Activated T-cell treated with anti-CD3 and anti-CD28 coated beads, Interleukin-2, amount 50 U/mL, for 48 hours (primary cell): ENCODE measurements at regions not wholly inside any gene's neighbourhood (a gene's known extent, or its start where the extent isn't known, plus 50 kb on each side); places are given as distances from the start of the nearest gene placed in this dataset.

Experiments
- DNase-seq, 2 experiments: peaks; one replicate each; pipeline ENCODE4 v3.0.0-alpha.2; 2020

DNA sequence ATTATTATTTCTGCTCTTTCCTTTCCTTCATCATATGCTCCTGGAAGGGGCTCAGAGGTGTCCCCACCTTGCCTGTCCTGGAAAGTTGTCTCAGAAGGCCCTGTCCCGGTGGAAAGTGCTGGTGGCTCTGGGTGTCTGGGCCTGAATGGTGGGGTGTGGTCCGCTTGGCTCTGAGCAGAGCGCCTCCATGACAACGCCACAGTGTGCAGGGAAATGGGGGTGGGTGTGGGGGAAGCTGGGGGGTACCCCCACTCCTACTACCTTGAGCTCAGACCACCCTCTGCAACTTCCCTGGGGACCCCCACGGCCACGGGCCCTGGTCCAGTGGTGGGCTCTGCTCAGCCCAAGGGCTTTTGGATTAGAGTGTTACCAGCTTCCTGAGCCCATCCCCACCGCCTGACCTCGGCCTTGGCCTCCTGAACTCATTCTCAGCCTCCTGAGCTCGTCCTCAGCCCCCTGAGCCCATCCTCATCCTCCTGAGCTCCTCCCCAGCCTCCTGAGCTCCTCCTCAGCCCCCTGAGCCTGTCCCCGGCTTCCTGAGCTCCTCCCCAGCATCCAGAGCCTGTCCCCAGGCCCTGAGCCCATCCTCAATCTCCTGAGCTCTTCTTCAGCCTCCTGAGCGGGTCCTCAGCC, 106.4 kb upstream of the FAM20C start:
- DNase-seq, result no peak

DNA sequence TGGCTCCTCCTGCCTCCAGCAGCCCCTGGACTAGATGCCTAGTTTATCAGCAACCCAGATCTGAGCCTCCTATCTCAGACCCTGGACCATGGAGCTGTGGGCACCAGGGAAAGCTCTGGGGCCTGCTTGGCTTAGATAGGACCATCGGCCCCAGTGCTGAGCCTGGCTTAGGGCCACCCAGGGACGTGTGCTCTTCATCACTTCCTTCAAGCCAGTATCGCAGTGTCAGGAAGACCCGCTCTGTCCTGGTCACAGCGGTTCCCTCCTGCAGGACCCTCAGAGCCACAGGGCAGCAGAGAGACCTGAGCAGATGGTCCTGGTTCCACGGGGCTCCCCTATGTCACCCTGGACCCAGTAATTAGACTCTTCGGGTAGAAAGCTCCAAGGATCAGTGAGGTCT, 105.7 kb upstream of the FAM20C start:
- DNase-seq, result no peak

DNA sequence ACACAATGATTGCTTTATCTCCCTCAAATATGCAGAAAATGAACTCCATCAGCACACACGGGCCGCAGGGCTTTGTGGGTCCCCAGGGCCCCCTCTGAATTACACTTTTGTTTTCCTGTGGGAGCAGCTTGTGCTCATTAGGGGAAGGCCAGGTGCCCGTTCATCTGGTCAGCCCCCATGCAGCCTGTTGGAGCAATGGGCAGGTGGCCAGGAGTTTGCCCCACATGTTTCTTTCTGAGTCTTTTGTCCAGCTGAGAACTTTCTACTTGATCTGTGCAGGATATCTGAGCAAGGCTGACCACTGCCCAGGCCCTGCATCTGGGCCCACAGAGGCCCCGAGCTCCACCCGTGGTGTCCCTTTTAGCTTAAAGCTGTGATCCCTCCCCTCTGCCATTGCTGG, 105.3 kb upstream of the FAM20C start:
- no peak for DNase-seq

DNA sequence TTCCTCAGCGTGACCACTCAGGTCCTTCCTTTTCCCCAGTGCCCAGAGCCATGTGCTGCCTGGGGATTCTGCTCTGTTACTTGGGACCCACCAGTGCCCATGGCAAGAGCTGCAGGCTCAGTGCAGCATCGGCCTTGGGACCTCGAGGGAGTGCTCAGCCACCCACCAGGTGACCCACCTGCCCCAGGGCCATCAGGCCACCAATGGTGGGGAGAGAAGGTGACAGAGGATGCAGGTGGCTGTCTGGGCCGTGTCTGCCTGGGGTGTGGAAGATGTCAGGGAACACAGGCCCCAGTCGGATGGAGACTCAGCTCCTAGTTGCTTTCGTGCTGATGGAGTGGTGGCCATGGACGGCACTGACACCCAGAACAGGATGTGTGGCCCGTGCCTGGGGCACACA, 104.7 kb upstream of the FAM20C start:
- DNase-seq, result no peak

DNA sequence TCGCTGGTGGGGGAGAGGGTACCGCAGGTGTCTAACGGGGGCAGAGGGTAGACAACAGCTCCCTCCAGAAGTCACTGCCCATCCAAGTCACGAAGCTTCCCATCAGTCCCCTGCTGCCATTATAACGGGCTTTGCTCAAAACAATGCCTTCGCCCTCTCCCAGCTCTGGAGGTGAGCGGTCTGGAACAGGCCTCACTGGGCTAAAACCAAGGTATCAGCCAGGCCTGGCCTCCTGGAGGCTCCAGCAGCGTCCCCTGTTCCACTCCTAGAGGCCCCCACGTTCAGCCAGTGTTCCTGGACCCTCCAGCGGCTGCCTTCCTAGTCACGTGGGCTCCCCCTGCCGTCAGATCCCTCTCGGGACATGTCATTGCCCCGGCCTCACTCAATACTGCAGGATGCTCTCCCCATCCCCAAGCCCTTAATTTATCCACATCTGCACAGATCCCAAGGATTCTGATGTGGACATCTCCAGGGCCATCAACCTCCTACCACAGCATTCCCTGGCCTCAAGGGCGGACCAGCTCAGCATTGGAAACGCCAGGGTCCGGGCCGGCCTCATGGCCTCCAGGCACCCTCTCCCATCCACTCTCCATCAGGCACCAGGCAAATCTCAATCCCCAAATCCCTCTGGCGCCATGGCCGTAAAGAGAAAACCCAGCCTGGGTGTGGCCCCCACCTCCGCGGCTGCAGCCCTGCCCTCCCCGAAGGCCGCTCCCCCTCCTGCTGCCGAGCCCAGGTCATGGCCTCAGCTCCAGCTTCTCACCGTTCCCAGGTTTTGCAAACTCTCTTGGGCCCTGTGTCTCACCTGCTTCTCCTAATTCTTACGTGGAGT, 104.1 kb upstream of the FAM20C start:
- DNase-seq, result no peak

DNA sequence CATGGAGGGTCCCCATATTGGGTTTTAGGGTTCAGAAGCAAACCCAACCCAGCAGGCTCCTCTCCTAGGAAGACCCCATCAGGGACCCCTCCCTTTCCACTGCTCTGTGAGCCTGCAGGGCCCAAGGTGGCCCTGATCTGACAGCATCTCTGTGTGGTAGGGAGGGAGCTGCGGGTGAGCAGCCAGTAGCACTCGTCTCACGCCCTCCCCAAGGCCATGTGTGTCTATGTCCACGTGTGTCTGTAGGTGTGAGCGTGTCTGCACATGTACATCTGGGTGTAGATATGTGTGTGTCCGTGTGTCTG, 103.5 kb upstream of the FAM20C start:
- no peak for DNase-seq

DNA sequence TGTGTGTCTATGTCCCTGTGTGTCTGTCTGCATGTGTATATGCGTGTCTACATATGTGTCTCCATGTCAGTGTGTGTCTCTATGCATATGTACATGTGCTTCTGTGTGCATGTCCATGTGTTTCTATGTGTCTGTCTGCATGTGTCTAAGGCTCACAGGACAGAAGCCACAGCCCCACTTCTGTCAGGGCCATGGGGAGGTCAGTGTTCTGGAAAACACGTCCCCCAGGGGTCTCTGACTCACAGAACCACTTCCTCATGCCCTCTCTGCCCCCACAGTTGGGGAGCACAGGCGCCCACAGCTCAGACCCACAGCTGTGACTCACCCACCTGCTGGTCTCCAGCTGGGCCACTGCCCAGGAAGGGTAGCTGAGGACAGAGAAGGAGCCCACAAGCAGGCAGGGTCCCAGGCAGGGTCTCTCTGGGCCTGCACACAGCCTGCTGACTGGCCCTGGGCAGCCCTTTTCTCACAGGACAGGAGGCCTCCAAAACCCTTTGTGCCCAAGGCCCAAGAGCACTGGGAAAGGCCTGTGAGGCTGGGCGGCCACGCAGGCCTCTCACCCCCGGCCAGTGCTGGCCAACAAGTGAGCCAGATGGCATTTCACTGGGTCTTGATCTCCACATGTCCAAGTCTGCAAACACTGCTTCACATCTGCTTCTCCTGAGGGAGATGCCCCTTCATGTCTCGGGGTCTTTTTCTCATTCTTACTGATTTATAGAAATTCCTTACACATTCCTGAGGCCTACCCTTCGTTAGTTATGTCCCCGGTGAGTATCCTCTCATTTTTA, 102.9 kb upstream of the FAM20C start:
- no peak for DNase-seq

DNA sequence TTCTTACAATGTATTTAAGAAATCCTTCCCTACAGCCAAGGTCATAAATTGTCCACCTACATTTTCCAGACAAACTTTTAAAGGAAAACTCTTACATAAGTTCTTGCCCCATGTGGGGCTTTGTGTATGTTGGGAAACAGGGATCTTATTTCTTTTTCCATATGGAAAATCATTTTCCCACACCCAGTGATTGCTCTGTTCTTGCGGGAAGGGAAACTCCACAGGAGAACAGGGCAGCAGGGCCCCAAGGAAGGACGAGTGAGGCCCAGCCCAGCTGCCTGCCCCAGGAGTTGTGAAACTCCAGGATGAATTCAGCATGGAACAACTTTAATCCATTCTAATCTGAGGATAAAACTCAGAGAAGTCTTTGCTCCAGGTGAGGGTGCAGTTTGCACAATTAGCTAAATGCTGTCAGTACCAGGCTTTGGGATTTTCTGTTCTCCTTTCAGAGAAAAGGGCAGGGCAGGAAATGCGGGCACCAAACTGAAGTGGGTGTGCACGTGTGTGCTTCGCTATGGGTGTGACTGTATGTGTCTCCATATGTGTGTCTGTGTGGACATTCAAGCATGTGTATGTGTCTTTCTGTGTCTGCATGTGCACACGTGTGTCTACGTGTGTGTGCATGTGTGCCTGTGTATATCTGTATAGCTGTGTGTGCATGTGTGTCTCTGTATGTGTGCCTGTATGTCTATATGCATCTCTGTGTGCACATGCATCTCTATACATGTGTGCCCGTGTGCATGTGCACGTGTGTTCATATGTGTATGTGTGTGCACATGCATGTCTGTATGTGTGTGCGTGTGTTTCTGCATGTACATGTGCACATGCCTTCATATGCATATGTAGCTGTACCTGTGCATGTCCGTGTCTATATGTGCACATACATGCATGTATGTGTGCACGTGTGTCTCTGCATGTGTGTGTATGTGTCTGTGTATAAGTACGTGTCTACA, 102.0 kb upstream of the FAM20C start:
- DNase-seq, result no peak

DNA sequence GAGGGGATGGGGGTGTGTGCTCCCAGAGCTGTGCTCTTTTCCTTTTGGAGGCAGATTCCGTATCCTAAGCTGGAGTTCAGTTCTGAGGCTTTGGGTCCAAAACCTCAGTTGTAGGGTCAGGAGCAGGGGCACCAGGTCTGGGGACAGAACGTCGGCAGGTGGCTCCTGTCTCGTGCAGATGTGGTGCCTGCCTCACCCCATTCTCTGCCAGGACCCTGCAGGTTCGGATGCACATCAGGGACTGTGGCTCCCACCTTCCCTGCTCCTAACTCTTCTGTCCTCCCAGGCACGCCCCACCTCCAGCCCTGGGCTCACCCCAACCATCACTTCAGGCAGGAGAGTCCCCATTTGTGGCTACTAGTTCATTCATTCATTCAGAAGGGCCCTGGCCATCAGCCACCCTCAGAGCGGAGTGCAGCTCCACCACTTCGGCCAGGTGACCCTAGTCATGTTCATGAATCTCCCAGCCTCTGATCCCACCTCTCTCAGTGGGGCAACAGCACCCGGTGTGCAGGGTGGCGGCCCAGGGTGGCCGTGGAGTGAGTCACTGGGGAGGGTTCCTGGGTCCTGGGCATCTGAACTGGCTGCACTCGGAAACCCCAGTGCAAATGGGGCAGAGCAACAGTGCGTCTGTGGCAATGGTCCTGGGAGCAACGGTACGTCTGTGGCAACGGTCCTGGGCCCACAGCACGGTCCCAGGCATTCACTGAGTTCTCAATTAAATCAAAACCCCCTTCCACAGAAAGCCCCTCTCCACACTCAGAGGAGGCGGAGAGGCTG, 100.8 kb upstream of the FAM20C start:
- no peak for DNase-seq

DNA sequence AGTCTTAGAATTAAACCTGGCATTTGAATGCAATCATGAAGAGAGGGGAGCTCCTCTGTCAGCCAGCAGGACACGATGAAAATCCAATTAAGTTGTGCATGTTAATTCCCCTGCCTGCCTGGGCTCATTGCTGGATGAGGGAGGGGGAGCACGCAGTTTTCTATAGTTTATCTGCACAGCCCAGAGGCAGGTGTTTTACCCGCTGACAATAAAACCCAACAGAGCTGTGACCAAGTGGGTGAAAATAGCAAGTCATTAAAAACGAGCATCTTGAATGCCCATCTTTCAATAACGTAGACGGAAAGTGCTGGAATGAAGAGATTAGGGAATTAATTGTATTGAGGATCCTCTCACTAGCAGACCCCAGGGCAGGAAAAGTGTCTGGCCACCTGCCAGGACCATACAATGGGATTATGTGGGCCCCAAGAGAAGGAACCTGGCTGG, 100.1 kb upstream of the FAM20C start:
- DNase-seq, result no peak

DNA sequence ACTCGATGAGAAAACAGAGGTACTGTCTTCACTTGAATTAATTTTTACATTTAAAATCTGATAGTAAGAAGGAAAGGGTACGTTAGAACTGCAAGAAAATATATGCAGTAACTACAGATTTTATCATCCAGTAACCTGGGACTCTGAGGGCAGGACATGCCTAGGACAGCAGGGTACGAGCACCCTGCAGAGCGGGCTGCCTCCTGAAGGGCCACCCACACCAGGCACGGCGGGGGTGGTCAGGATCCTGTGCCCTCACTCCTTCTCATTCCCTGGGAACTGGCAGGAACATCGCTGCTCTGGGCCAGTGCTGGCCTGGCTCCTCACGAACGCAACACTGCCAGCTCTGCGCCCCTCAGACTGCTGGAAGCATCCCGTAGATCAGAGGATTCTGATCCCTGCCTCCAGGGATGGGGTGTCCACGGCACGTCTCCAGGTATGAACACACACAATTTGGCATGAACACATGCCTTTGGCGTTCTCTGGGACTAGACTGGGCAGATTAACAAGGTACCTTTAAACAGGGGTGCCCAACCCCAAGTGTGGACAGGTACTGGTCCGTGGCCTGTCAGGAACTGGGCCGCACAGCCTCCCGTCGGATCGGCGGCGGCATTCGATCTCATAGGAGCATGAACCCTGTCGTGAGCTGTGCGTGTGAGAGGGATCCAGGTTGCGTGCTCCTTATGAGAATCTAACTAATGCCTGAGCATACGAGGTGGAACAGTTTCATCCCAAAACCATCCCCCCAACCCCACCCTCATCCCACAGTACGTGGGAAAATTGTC, 99.3 kb upstream of the FAM20C start:
- no peak for DNase-seq

DNA sequence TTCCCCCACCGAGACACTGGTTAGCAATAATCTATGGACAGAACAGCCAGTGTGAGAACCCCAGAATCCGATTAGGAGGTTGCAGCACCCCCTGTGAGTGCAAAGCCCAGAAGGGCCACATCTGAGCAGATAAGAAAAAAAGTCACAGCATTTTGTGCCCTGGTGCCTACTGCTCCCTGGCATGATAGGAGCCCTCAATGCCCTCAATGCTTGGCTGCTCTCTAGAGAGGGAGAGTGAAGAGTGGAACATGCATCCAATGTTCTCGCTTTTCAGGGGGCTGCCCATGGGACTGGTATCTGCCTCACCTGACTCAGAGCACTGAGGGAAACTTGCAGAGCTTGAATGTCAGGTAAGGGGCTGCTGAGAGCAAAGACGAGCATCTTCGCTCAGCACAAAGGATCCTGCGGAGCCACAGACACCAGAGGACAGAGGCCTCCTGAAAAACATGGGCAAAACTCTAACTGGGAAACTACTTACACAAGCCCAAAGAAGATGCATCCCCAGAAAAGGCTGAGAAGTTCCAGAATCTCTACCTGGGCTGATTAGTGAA, 98.0 kb upstream of the FAM20C start:
- DNase-seq, result no peak

DNA sequence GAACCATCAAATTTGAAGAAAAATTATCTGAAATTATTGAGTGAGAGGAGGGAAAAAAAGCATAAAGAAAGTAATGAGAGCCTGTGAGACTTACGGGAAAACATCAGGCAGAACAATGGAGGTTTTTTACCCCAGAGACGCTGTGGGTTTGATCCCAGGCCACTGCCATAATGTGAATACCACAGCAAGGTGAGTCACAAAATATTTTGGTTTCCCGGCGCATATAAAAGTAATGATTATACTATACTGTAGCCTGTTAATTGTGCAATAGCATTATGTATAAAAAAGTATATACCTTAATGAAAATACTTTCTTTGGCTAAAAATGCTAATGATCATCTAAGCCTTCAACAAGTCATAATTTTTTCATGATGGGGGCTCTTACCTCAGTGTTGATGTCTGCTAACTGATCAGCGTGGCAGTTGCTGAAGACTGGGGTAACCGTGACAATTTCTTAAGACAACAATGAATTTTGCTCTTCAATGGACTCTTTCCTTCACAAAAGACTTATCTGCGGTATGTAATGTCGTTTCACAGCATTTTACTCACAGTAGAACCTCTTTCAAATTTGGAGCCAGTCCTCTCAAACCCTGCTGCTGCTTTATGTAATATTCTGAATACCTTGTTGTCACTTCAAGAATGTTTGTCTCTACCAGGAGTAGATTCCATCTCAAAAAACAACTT, 97.0 kb upstream of the FAM20C start:
- DNase-seq, result no peak

DNA sequence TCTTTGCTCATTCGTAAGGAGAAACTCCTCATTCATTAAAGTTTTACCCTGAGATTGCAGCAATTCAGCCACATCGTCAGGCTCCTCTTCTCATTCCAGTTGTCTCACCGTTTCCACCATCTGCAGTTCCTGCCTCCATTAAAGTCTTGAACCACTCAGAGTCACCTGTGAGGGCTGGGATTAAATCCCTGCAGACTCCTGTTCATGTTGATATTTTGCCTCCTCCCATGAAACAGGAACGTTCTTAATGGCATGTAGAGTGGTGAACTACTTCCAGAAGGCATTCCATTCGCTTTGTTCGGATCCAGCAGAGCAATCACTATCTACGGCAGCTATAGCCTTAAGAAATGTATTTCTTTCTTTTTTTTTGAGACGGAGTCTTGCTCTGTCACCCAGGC, 96.5 kb upstream of the FAM20C start:
- DNase-seq, result no peak

DNA sequence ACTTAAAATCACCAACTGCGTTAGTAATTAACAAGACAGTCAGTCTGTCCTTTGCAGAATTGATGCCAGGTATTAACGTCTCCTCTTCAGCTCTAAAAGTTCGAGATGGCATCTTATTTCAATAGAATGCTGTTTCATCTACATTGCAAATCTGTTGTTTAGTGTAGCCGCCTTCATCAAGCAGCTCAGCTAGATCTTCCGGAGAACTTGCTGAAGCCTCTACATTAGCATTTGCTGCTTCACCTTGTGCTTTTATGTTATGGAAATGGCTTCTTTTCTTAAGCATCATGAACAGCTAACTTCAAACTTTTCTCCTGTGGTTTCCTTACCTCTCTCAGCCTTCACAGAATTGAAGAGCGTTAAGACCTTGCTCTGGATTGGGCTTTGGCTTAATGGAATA, 95.5 kb upstream of the FAM20C start:
- DNase-seq, result no peak

DNA sequence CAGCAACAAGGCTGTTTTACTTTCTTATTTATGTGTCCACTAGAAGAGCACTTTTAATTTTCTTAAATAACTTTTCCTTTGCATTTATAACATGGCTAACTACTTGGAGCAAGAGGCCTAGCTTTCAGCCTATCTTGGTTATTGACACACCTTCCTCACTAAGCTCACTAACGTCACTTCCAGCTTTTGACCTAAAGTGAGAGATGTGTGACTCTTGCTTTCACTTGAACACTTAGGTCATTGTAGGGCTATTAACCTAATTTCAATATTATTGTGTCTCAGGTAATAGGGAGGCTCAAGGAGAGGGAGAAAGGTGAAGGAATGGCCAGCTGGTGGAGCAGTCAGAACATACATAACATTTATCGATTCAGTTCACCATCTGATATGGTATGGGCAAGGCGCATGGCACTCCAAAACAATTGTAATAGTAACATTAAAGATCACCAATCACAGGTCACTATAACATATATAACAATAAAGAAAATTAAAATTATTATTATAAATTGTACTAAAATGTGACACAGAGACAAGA, 95.0 kb upstream of the FAM20C start:
- no peak for DNase-seq

DNA sequence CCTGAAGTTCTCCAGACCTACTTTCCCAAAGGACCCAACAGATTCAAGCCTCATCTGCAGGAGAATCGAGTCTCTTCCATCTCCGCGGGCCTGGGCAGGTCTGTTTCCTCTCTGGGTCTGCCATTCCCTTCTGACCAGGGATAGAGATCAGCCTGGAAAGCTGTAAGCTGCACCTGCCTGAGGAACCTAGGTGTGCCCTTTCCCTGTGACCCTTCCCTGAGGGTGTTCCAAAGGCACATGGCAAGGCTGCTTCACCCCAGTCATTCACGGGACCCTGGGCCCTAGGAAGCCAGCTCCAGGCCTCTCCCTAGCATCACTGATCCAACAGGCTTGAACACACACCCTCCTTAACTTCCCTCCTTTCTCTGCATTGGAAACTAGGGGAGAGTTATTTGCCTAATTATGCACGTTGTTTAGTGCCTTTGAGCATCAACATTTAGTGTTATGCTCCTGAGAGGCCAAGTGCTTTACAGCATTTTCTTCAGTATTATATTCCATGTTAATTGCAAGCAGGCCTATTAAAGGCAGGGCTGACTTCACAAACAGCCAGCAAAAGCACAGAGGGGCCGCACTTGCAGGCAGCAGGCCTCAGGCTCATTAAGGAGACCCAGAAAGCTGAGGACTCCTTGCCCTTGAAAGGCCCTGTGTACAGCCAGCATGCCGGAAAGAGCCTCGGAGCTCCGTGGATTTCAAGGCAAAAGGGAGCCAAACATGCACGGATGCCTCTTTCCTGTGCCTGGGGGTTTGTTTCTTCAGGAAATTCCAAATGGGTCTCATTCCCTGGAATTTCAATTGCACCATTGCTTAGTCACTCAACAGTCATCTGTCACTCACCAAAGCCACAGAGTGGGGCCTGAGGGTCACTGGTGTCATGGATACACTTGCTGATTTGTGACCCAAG, 91.0 kb upstream of the FAM20C start:
- DNase-seq, result no peak

DNA sequence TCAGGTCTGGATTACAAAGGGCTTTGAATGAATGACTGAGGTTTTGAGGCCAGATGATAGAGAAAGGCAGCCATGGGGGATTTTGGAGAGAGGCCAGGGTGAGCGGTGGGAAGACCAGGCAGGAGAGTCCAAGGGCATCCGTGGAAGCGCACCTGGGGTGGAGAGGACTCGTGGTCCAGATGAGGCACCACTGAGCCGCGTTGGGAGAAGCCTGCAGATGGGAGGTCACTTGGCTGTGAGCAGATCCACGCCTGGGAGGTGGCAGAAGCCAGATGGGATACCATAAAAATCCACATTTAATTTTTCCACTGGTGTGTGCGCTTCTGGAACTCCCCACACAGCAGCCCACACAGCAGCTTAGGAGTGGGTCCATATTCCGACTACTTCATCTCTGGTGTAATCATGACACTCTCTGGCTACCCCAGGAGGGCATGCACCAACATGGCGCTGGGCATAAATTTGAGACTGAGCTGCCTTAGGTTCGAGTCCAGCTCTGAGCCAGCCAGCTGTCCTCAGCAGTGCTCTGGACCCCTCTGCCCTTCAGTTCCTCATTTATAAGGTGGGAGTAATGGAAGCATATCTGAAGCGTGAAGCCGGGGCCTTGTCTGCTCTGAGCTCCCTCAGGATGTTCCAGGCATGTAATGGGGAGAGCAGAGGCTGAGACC, 90.2 kb upstream of the FAM20C start:
- no peak for DNase-seq
